ENCODE measurements at regions not wholly inside any gene's neighbourhood (a gene's known extent, or its start where the extent isn't known, plus 50 kb on each side); places are given as distances from the start of the nearest gene placed in this dataset.

DNA sequence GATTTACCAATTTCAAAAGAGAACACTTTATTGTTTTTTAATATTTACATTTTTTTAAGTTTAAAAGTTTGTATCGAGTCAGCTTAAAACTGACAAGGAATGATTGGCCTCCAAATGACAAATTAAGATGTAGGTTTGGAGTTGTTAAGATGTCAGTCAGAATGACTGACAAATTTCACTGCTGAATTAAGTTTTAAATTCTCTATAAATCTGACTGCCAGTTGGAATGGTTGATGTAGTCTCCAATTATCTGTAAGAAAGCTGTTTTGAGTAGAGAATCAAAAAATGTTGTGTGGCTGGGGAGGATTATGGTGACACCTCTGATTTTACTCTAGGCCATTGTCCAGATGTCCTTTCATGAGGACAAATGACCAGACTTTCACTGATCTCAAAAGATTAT lies 165.3 kb upstream of the CDH20 start:
- DNase-seq (ENCODE audit: low read depth) = no peak
- no peak overlapping the region for H3K4me3 ChIP-seq (ENCODE audit: low read depth, low read length)
- TF ChIP-seq, protein P1, sequence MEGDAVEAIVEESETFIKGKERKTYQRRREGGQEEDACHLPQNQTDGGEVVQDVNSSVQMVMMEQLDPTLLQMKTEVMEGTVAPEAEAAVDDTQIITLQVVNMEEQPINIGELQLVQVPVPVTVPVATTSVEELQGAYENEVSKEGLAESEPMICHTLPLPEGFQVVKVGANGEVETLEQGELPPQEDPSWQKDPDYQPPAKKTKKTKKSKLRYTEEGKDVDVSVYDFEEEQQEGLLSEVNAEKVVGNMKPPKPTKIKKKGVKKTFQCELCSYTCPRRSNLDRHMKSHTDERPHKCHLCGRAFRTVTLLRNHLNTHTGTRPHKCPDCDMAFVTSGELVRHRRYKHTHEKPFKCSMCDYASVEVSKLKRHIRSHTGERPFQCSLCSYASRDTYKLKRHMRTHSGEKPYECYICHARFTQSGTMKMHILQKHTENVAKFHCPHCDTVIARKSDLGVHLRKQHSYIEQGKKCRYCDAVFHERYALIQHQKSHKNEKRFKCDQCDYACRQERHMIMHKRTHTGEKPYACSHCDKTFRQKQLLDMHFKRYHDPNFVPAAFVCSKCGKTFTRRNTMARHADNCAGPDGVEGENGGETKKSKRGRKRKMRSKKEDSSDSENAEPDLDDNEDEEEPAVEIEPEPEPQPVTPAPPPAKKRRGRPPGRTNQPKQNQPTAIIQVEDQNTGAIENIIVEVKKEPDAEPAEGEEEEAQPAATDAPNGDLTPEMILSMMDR (IDR thresholded peaks at IDR 0.05; ENCODE audit: insufficient read depth, low read depth, low read length, missing control alignments) = no peak

DNA sequence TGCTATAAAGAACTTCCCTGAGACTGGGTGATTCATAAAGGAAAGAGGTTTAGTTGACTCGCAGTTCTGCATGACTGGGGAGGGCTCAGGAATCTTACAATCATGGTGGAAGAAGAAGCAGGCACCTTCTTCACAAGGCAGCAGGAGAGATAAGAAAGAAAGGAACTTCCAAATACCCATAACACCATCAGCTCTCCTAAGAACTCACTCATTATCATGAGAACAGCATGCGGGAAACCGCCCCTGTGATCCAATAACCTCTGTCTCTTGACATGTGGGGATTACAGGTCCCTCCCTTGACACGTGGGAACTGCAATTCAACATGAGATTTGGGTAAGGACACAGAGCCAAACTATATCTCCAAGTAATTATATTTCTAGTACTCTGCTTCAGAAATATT lies 163.8 kb upstream of the CDH20 start:
- TF ChIP-seq, protein P1 (IDR thresholded peaks at IDR 0.05; ENCODE audit: insufficient read depth, low read depth, low read length, missing control alignments) = no peak
- DNase-seq (ENCODE audit: low read depth) = no peak
- no peak overlapping the region for H3K4me3 ChIP-seq (ENCODE audit: low read depth, low read length)

DNA sequence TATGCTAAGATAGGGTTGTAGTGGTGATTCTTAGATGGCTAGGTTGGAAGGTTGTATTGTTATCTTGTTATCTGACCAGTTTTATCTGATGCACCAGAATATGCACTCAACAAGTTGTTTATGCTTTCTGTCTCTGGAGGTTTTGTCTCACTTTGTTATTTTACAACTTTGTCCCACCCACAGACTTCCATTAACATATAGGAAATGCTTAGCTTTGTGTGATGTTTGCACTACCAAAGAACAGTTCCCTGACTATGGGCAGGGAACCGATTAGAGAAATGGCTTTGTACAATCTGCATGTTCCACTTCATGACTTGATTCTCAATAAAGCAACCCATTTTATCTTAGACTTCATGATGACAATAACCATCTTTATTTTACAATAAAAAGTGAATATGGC lies 160.6 kb upstream of the CDH20 start:
- TF ChIP-seq, protein P1 (IDR thresholded peaks at IDR 0.05; ENCODE audit: insufficient read depth, low read depth, low read length, missing control alignments) = no peak
- no peak for DNase-seq (ENCODE audit: low read depth)

DNA sequence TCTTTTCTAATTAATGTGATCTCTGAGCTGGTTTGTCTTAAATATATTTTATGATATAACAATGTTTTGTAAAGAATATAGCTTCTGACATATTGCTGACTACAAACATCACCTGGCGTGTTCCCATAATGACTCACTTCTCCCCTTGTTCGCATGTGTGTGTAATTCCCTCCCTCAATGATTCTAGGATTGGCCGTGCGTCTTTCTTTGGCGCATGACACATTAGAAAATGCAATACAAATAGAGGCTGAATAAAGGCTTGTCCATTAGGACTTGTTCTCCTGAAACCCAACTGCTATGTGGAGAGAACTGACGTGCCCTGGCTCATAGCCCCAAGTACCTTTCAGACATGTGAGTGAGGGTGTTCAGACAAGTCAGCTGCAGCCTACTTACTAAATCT lies 159.7 kb upstream of the CDH20 start:
- no peak overlapping the region for H3K4me3 ChIP-seq (ENCODE audit: low read depth, low read length)
- DNase-seq (ENCODE audit: low read depth) = no peak
- TF ChIP-seq, protein P1 (IDR thresholded peaks at IDR 0.05; ENCODE audit: insufficient read depth, low read depth, low read length, missing control alignments) = no peak

More for the DNA sequence above, 160.6 kb upstream of the CDH20 start:
- no peak overlapping the region for H3K4me3 ChIP-seq (ENCODE audit: low read depth, low read length)

DNA sequence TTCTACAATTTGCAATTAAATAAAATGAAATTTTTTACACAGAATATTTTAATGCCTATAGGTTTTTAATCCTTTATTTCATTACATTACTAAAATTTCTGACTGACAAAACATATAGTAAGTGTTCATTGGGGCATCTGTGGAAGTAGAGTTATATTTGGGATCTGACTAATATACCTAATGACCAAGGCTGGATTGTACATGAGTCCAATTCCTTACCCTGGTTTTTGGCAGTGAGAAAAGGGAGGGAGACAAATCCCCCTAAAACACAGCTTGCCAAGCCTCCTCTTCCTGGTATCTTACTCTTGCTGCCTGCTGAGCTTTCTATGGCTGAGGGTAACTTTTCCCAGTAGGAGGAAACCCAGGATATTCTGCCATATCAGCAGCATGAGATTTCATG lies 149.4 kb upstream of the CDH20 start:
- no peak overlapping the region for H3K4me3 ChIP-seq (ENCODE audit: low read depth, low read length)
- no peak for DNase-seq (ENCODE audit: low read depth)
- TF ChIP-seq, protein P1 (IDR thresholded peaks at IDR 0.05; ENCODE audit: insufficient read depth, low read depth, low read length, missing control alignments) = no peak

DNA sequence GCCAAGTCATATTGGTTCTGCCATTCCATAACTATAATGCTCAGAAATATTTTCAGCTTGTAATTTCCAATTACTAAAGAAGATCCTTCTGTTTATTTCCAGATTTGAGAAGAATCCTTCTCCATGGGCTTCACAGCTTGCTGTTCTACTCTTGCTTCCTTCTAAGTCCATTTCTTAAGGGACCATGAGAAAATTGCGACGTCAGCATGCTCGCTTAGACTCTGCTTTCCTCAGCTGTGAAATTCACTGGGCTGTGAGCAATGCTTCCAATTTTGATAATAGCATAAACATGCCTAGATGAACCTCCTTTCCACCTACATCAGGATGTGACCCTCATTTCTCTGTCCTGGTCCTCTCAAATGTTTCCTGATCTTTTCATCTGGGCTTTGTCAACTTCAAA lies 145.3 kb upstream of the CDH20 start:
- TF ChIP-seq, protein P1 (IDR thresholded peaks at IDR 0.05; ENCODE audit: insufficient read depth, low read depth, low read length, missing control alignments) = no peak
- no peak for DNase-seq (ENCODE audit: low read depth)
- H3K4me3 ChIP-seq (ENCODE audit: low read depth, low read length) = no peak overlapping the region

DNA sequence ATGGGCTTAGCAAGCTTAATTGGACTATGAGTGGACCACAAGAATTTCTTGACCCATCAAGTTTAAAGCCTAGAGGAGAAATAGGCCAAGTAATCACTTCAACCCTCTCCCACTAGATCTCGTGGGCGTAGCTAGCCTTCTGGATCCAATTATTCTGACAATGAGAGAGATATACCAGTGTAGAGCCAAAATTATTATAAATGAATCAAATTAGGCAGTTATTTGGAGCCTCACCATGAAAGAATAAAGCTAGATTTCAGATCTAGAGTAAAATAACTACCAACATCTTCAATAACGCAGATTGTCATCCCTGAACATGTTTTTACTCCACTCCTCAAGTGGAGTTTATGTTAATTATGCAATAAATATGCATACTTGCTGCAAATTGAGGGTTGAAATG lies 143.9 kb upstream of the CDH20 start:
- TF ChIP-seq, protein P1 (IDR thresholded peaks at IDR 0.05; ENCODE audit: insufficient read depth, low read depth, low read length, missing control alignments) = no peak
- H3K4me3 ChIP-seq (ENCODE audit: low read depth, low read length) = no peak overlapping the region
- DNase-seq (ENCODE audit: low read depth) = no peak
